K562 (cell line): ENCODE measurements at regions not wholly inside any gene's neighbourhood (a gene's known extent, or its start where the extent isn't known, plus 50 kb on each side); places are given as distances from the start of the nearest gene placed in this dataset.
A peak's percentile ranks its signal among the peaks of the same experiment; 100 is the strongest.

Source experiments
- ATAC-seq: fragments of 200-7000 bp; cut with Tn5 transposase; 3 replicates; pipeline ENCODE4 v1.9.1; 2020; ENCODE audit warnings: moderate library complexity
- BruUV-seq: library from RNA; stranded (reverse); fragments of 400-500 nt; replicated peaks from 2 replicates; lab custom pipeline; 2021; lab: Mats Ljungman, UMichigan
- CTCF ChIA-PET: fragments of 300-600 bp; formaldehyde crosslinking; extraction: SDS; loops from one replicate; lab custom pipeline; 2021; ENCODE audit warnings: low intra/inter-chr PET ratio; lab: Yijun Ruan, JAX
- POLR2A ChIA-PET: fragments of 300-600, 350-650 bp; sonication (Branson Sonifier 250); formaldehyde crosslinking; extraction: SDS; loops from one replicate; lab custom pipeline; 2021; ENCODE audit warnings: antibody characterized with exemption, inconsistent platforms; lab: Yijun Ruan, JAX
- DNase-seq, 4 experiments: peaks; one replicate each; pipeline versions ENCODE4 v3.0.0 to v3.0.0-alpha.2; 2011 to 2018; ENCODE audit warnings: low spot score in 3 of 4, mixed read lengths in 3 of 4; ENCODE audit errors: extremely low read depth in 1 of 4
- FAIRE-seq: peaks from 2 replicates; lab custom pipeline; 2011; peaks lifted over from hg19 to GRCh38; lab: Jason Lieb, UNC
- H2AFZ ChIP-seq: 2 replicates; pipeline ENCODE4 v1.6.0; 2011; ENCODE audit warnings: low read depth, low read length, control low read depth, inconsistent platforms
- H3K27ac ChIP-seq: fragments of 200-600 bp; 3 replicates; pipeline ENCODE4 v1.8.0; 2011; ENCODE audit warnings: low read depth, mild to moderate bottlenecking, control low read depth, inconsistent platforms, low read length, moderate library complexity, mixed read lengths; ENCODE audit errors: extremely low read depth
- H3K27me3 ChIP-seq, 2 experiments: fragments of 300-600 bp in 1 of 2; 2 replicates in 1 of 2; 3 replicates in 1 of 2; pipeline versions ENCODE4 v1.6.0 to v1.8.0; 2011; ENCODE audit warnings: inconsistent platforms in 2 of 2, low read length in 2 of 2, mild to moderate bottlenecking in 1 of 2, mixed read lengths in 1 of 2, moderate library complexity in 1 of 2; ENCODE audit not compliant: control insufficient read depth in 2 of 2, insufficient read depth in 2 of 2
- H3K36me3 ChIP-seq: fragments of 300-600 bp; 3 replicates; pipeline ENCODE4 v1.8.0; 2011; ENCODE audit warnings: mild to moderate bottlenecking, low read length, inconsistent platforms; ENCODE audit not compliant: control insufficient read depth, insufficient read depth
- H3K4me1 ChIP-seq, 2 experiments: fragments of 200-600 bp in 1 of 2; replicated peaks in 1 of 2; 2 replicates in 1 of 2; 3 replicates in 1 of 2; pipeline versions ENCODE4 v1.5.1 to v1.8.0; 2011; ENCODE audit warnings: inconsistent platforms in 2 of 2, low read length in 2 of 2, mild to moderate bottlenecking in 1 of 2, mixed read lengths in 1 of 2, moderate library complexity in 1 of 2; ENCODE audit not compliant: control insufficient read depth in 2 of 2, insufficient read depth in 2 of 2
- H3K4me2 ChIP-seq: 2 replicates; pipeline ENCODE4 v1.6.1; 2011; ENCODE audit warnings: low read length, control low read depth, inconsistent platforms, mixed read lengths; ENCODE audit not compliant: insufficient read depth
- H3K4me3 ChIP-seq: fragments of 200-600 bp; sonication (generic), shearing (Covaris generic); 2 replicates; pipeline ENCODE4 v1.5.1; 2016; ENCODE audit warnings: control low read depth, inconsistent platforms
- H3K79me2 ChIP-seq: fragments of 200-600 bp; 3 replicates; pipeline ENCODE4 v1.8.0; 2011; ENCODE audit warnings: low read length, inconsistent platforms; ENCODE audit not compliant: control insufficient read depth, insufficient read depth
- H3K9ac ChIP-seq, 2 experiments: 2 replicates each; pipeline versions ENCODE4 v1.6.0 to v1.6.1; 2011; ENCODE audit warnings: low read depth in 2 of 2, low read length in 2 of 2, control low read depth in 1 of 2, inconsistent platforms in 1 of 2, mild to moderate bottlenecking in 1 of 2, mixed read lengths in 1 of 2; ENCODE audit not compliant: insufficient read depth in 1 of 2
- H3K9me1 ChIP-seq: one replicate; pipeline ENCODE4 v1.6.0; 2011; ENCODE audit warnings: inconsistent platforms, mild to moderate bottlenecking, low read length, moderate library complexity; ENCODE audit not compliant: control insufficient read depth, insufficient read depth
- H3K9me3 ChIP-seq: replicated peaks from 2 replicates; pipeline ENCODE4 v1.5.1; 2011; ENCODE audit warnings: low read depth, low read length, inconsistent platforms; ENCODE audit not compliant: control insufficient read depth, insufficient read depth
- H4K20me1 ChIP-seq: replicated peaks from 2 replicates; pipeline ENCODE4 v1.6.1; 2011; ENCODE audit warnings: low read length, inconsistent platforms, mixed read lengths; ENCODE audit not compliant: control insufficient read depth, insufficient read depth
- BDP1 ChIP-seq: IDR thresholded peaks from 3 replicates; pipeline ENCODE4 v1.6.1; 2011; ENCODE audit not compliant: insufficient read length, insufficient read depth
- HCFC1 ChIP-seq: IDR thresholded peaks from 2 replicates; pipeline ENCODE4 v1.6.1; 2012; ENCODE audit warnings: low read depth, low read length, improper control_type of control experiment
- HMGN3 ChIP-seq: IDR thresholded peaks from 2 replicates; pipeline ENCODE4 v1.6.1; 2011; ENCODE audit warnings: borderline replicate concordance, low read depth, mild to moderate bottlenecking, mixed read lengths, low read length; ENCODE audit not compliant: insufficient read length; ENCODE audit errors: extremely low read depth
- JUNB ChIP-seq: fragments of 450-650 bp; formaldehyde crosslinking; conservative IDR thresholded peaks from 2 replicates; pipeline ENCODE4 v1.4.0; 2020; ENCODE audit warnings: mild to moderate bottlenecking
- JUND ChIP-seq, 2 experiments: IDR thresholded peaks; 2 replicates in 1 of 2; 3 replicates in 1 of 2; pipeline ENCODE4 v1.6.1; 2011; ENCODE audit warnings: borderline replicate concordance in 2 of 2, low read depth in 2 of 2, low read length in 2 of 2, improper control_type of control experiment in 1 of 2, missing biosample characterization in 1 of 2, missing genetic modification characterization in 1 of 2, missing genetic modification reagents in 1 of 2
- MIER1 ChIP-seq: fragments of 450-650 bp; IDR thresholded peaks from 2 replicates; pipeline ENCODE4 v1.6.1; 2016; ENCODE audit warnings: antibody characterized with exemption, mild to moderate bottlenecking, low read depth
- PYGO2 ChIP-seq: fragments of 450-650 bp; IDR thresholded peaks from 2 replicates; pipeline ENCODE4 v1.6.1; 2016; ENCODE audit warnings: mild to moderate bottlenecking, missing genetic modification characterization, moderate library complexity, missing compliant biosample characterization
- SP2 ChIP-seq: IDR thresholded peaks from 2 replicates; pipeline ENCODE4 v1.6.1; 2011; ENCODE audit warnings: mild to moderate bottlenecking, low read depth, low read length, moderate library complexity; ENCODE audit not compliant: poor library complexity, severe bottlenecking; ENCODE audit errors: extremely low read depth
- TRIM24 ChIP-seq, 2 experiments: fragments of 450-650 bp; IDR thresholded peaks; 2 replicates each; pipeline ENCODE4 v1.6.1; 2016
- ZBED1 ChIP-seq: IDR thresholded peaks from 2 replicates; pipeline ENCODE4 v1.6.1; 2014
- ZFX ChIP-seq: sonication (generic); formaldehyde crosslinking; IDR thresholded peaks from 2 replicates; pipeline ENCODE4 v1.8.0; 2022; ENCODE audit warnings: mild to moderate bottlenecking, missing genetic modification reagents, moderate library complexity
- ZNF140 ChIP-seq: fragments of 250-450 bp; sonication (Bioruptor Pico); IDR thresholded peaks from 2 replicates; pipeline ENCODE4 v1.8.0; 2021; ENCODE audit warnings: moderate library complexity, mild to moderate bottlenecking, inconsistent platforms
- ZNF146 ChIP-seq: IDR thresholded peaks from one replicate; pipeline ENCODE4 v1.6.1; 2018; ENCODE audit warnings: missing compliant biosample characterization; ENCODE audit not compliant: unreplicated experiment
- ZNF175 ChIP-seq: fragments of 200-800 bp; sonication (Bioruptor generic); IDR thresholded peaks from 2 replicates; pipeline ENCODE4 v1.6.1; 2016; ENCODE audit warnings: low read depth, mild to moderate bottlenecking, missing genetic modification characterization, missing compliant biosample characterization
- WGBS: fragments of 100-300 bp; shearing (Covaris generic); methylation state at CpG from one replicate; pipeline ENCODE4 v1.1.6; 2016; ENCODE audit warnings: low coverage, mixed read lengths; ENCODE audit not compliant: insufficient coverage; ENCODE audit errors: missing lambda C conversion rate; 5-methylcytosine and 5-hydroxymethylcytosine counted together
- in situ Hi-C: fragments of 300-500 bp; cut with MboI; formaldehyde crosslinking; loops from 4 replicates; pipeline ENCODE4 v1.15.0; 2018; ENCODE audit warnings: inconsistent platforms, mixed read lengths
- intact Hi-C: fragments of 100-400 bp; cut with micrococcal nuclease; formaldehyde crosslinking; loops from 2 replicates; pipeline ENCODE4 v1.14.2; 2022
- TF ChIP-seq, protein P1 (sequence below): sonication (generic); IDR thresholded peaks from 2 replicates; pipeline ENCODE4 v1.6.1; 2016
- TF ChIP-seq, protein P2 (sequence below), 2 experiments: fragments of 450-650 bp in 1 of 2; sonication (generic) in 1 of 2; formaldehyde crosslinking in 1 of 2; IDR thresholded peaks in 1 of 2; conservative IDR thresholded peaks in 1 of 2; 2 replicates each; pipeline versions ENCODE4 v1.6.1 to v1.8.1; 2016 to 2023; ENCODE audit warnings: mild to moderate bottlenecking in 2 of 2, moderate library complexity in 2 of 2, inconsistent platforms in 1 of 2, missing genetic modification reagents in 1 of 2

DNA sequence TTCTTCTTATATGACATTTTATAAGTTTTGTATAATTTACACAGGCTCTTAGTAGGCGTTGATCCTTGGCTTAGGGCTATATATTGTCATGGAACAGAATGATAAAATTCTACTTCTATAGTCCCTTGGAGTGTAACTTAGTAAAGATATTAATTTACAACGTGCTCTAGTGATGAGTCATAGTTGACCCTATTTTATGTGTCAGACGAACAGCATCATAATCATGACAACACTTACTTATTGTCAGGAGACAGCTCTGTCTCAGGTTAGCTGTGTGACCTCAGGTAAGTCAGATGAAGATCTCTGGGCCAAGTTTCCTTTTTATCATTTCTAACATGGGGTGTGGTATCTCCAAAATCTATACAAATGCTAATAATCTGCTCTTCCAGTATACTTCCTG is 473.5 kb downstream of the UTRN start:
- H3K79me2 ChIP-seq, result no peaks in the 10 kb centered on the region
- H3K36me3 ChIP-seq, result no peaks in the 10 kb centered on the region
- H3K9me3 ChIP-seq, result no peaks in the 10 kb centered on the region
- no peak for ATAC-seq
- no peak for FAIRE-seq
- ChIA-PET CTCF (no interaction called here), POLR2A (no interaction called here)
- in situ Hi-C loops (no loop called here), intact Hi-C loops (no loop called here)
- TF ChIP-seq HCFC1, result no peak
- TF ChIP-seq JUND (IDR thresholded peaks at IDR 0.05; ENCODE audit: borderline replicate concordance, low read depth, low read length), result no peak
- peak; percentile 27; the same call in 1 of the 3 replicates for TF ChIP-seq JUND (tag; IDR thresholded peaks at IDR 0.05; ENCODE audit: borderline replicate concordance, low read depth, low read length)
- TF ChIP-seq, protein P1, sequence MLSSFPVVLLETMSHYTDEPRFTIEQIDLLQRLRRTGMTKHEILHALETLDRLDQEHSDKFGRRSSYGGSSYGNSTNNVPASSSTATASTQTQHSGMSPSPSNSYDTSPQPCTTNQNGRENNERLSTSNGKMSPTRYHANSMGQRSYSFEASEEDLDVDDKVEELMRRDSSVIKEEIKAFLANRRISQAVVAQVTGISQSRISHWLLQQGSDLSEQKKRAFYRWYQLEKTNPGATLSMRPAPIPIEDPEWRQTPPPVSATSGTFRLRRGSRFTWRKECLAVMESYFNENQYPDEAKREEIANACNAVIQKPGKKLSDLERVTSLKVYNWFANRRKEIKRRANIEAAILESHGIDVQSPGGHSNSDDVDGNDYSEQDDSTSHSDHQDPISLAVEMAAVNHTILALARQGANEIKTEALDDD, result no peak
- TF ChIP-seq ZFX (CRISPR knock-in tag), result no peak
- no peak for TF ChIP-seq BDP1
- no peak for TF ChIP-seq ZNF140
- TF ChIP-seq HMGN3, result no peak
- TF ChIP-seq, protein P2, sequence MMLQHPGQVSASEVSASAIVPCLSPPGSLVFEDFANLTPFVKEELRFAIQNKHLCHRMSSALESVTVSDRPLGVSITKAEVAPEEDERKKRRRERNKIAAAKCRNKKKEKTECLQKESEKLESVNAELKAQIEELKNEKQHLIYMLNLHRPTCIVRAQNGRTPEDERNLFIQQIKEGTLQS (IDR thresholded peaks at IDR 0.05), result peak; percentile 58
- TF ChIP-seq, protein P2 (CRISPR knock-in tag; conservative IDR thresholded peaks at IDR 0.05), result no peak
- no peak for TF ChIP-seq ZNF146 (CRISPR knock-in tag)
- TF ChIP-seq PYGO2, result no peak
- TF ChIP-seq TRIM24 (IDR thresholded peaks at IDR 0.05), result no peak
- TF ChIP-seq ZBED1, result no peak
- TF ChIP-seq MIER1, result no peak
- TF ChIP-seq SP2, result no peak
- TF ChIP-seq JUNB, result peak; percentile 80
- TF ChIP-seq ZNF175 (CRISPR knock-in tag), result no peak
- no peaks in the 10 kb centered on the region for H3K9me1 ChIP-seq
- H3K4me2 ChIP-seq, result no peak overlapping the region
- no peak for DNase-seq
- H4K20me1 ChIP-seq, result no peaks in the 10 kb centered on the region
- H3K27ac ChIP-seq, result no peak overlapping the region
- H3K4me3 ChIP-seq, result no peak overlapping the region
- BruUV-seq, result no TSS peak
- H3K27me3 ChIP-seq, result no peaks in the 10 kb centered on the region
- H3K4me1 ChIP-seq, result no peaks in the 10 kb centered on the region
- WGBS, result 25% methylated on average over 3 of the region's 3 CpGs
- no peak overlapping the region for H2AFZ ChIP-seq
- no peak overlapping the region for H3K9ac ChIP-seq
